ENCODE measurements at regions not wholly inside any gene's neighbourhood (a gene's known extent, or its start where the extent isn't known, plus 50 kb on each side); places are given as distances from the start of the nearest gene placed in this dataset.
"Not testable (repeated sequence)": the region's sequence is repeated elsewhere in the genome, so short reads cannot be mapped to it uniquely, and the experiment has no call there.

GRCh38 chr20:12838261-12838866 is 170.4 kb upstream of the SPTLC3 start:
- no peak for DNase-seq

- DNase-seq, result no peak
Measured at GRCh38 chr20:12847872-12848271, 160.9 kb upstream of the SPTLC3 start.

GRCh38 chr20:12849225-12849910 is 159.4 kb upstream of the SPTLC3 start:
- DNase-seq, result no peak

- DNase-seq, result not testable (repeated sequence)
Measured at GRCh38 chr20:12857643-12858042, 151.1 kb upstream of the SPTLC3 start.

GRCh38 chr20:12860619-12861247 is 148.0 kb upstream of the SPTLC3 start:
- DNase-seq, result no peak

DNA sequence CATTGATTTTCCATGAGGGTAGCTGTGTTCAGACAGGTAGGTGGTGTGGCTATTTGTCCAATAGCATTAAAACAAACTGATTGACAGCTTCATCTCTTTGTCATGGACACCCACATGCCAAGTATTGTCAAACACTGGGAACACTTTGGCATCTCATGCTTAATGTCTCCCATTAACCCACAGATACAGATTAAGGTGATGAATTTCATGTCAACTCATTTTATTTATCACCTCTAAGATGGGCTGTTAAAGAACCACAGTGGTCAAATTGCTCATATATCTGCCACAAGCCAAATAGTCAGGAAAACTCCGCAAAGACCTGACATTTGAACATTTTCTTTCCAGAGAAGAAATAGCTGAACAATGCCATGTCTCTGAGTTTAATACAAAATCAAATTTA is 139.1 kb upstream of the SPTLC3 start:
- no peak for DNase-seq

DNA sequence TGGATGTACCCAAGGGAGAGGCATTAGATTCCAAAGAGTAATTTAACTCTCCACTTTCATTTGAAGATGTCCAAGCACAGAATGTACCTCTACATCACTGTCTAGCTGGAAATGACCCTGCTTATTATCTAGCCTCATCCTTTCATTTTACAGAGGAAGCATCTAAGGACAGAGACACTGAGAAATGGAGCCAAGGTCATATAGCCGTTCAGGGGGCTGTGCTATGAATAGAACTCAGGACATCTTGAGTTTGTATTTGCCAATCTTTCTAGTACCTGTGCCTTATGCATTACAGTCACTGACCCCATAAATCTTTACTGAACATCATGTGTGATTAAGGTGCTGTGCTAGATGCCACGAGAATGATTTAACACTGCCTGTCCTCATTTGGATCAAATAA is 138.2 kb upstream of the SPTLC3 start:
- no peak for DNase-seq

- no peak for DNase-seq
Measured at GRCh38 chr20:12874933-12875332, 133.8 kb upstream of the SPTLC3 start.

- DNase-seq, result no peak
Measured at GRCh38 chr20:12875510-12875909, 133.3 kb upstream of the SPTLC3 start.

DNA sequence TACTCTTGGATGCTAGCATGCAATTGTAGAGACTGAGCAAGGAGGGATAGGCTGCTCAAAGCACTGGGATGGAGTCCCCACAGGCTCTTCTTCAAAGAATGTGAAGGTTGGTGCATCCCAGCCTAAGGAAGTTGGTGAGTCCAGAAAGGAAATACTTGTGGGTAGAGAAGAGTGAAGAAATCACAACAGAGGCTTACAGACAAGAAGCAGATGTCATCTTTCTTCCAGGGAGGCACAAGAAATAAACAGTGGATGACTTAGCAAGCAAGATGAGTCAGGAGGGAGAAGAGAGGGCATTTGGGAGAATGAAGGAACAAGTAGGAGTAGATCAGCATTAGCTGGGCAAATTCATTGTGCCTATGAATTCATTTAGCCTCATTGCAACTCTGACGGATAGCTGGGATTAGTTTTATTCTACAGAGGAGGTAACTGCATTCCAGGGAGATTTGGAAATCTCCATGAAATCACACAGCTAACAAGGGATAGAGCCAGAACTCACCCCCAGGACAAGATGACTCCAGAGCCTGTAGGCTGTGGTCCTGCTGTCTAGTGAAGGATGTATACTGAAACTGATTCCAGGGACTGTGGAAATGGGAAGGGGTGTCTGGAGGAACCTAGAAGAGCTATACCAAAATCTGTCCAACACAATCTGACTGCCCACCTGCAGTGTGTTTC is 125.8 kb upstream of the SPTLC3 start:
- DNase-seq, result no peak

DNA sequence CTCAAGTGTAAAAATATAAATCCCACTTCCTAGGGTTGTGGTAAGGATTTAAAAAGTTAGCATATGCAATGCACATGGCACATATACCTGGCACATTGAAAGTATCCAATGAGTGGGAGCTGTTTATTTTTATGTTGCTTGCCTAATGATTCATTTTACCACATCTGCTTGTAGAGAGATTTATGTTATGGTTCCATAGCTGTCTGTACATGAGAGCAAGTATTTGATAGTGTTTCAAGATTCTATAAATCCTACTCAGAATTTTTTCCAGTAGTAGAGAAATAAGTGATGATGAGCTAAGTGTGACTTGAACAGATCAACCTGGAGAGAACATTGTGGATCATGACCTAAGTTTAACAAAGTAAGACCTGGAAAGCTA is 125.3 kb upstream of the SPTLC3 start:
- no peak for DNase-seq

DNA sequence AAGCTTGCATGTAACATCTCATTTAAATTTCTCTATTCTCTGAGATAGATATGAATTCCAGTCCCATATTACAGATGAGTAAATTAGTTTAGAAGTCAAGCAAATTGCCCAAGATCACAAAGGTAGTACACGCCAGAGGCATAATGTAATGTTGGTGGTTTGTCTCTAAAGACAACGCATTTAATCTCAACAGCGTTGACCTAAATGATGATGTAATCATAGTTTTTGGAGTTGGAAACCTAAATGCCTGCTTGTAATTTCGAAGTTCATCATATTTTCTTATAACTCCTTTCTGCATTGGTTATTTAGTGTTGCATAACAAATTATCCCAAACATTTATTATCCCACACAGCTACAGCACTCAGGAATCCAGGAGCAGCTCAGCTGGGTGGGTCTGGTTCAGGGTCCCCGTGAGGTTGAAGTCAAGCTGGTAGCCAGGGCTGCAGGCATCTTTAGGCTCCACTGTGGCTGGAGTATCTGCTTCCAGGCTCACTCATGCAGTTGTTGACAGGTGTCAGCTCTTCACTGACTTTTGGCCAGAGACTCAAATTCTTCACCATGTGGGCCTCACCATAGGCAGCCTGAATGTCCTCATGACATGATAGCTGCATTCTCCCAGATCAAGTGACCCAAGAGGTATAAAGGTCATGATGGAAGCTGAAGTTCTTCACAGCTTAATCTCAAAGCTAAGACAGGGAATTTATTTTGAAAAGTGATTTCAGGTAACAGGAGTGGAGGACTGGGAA is 122.0 kb upstream of the SPTLC3 start:
- no peak for DNase-seq

GRCh38 chr20:12891643-12892042 is 117.1 kb upstream of the SPTLC3 start:
- DNase-seq, result no peak

DNA sequence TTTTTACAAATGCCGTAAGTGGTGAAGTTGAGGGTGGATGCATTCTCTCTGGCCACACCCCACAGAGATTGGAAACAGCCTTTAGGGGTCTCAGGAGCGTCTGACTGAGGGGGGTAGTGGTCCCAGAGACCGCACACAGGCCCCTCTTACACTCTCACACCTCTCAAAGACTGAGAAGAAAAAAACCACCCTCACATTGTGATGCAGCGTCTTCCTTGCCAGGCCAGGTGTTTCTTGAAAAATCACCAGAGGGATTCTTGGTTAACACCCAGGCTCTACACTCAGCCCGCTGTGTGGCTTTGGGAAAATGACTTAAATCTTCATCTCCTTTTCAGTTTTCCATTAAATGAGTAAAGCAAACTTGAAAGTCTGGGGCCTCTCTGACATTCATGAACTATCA is 115.8 kb upstream of the SPTLC3 start:
- no peak for DNase-seq

DNA sequence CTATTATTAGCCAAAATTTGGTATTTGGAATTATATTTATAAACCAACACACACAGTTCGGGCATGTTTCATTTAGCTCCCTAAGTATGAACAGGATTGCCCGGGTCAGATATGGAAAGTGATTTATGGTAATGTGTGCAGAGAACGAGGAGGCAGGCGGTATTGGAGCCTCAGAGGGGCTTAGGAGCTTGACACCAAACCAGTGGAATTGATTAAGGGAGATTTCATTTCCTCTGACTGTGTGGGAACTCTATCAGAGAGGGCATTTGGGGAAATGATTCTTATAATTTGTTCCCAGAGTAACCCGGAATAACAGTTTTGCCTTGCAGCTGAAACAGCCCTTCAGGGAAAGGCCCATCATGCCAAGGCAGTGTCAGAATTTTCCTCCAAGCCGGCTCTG is 115.1 kb upstream of the SPTLC3 start:
- DNase-seq, result no peak

DNA sequence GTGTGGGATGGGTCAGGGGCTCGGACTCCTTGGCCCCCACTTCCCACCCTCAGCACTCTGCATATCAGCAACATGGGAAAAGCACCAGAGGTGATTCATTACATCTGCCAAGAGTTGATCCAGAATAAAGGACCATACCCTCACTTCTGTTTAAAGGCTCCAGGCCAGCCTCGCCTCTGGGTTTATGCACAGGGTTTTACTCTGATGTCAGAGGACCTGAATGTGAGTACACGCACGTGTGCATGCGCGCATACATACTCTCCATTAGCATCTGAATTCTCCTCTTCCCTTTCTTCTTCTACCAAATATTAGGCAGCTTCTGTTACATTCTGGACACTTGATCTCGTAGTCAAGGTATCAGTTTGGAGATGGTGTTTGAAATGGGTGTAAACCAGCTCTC is 114.7 kb upstream of the SPTLC3 start:
- DNase-seq, result no peak

- no peak for DNase-seq
Measured at GRCh38 chr20:12896180-12896579, 112.6 kb upstream of the SPTLC3 start.

GRCh38 chr20:12902992-12903391 is 105.8 kb upstream of the SPTLC3 start:
- no peak for DNase-seq

- DNase-seq, result no peak
Measured at GRCh38 chr20:12906361-12906760, 102.4 kb upstream of the SPTLC3 start.

DNA sequence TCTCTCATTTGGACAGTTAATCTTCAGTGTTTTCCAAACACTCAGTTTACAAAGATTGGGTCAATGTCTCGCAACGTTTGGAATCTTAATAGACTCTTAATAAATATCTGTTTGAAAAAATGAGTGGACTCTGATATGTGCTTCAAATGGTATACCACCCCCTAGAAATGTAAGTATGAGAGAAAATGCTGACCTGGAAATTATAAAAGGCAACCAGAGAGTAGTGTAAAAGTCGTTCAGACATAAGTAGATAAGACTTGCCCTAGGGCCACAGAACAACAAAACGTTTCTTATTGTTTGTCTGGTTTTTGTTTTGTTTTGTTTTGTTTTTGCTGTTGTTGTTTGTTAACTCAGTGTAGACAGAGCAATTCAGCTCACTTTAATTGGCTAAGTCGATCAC is 97.4 kb upstream of the SPTLC3 start:
- no peak for DNase-seq

- no peak for DNase-seq
Measured at GRCh38 chr20:12913781-12914443, 94.9 kb upstream of the SPTLC3 start.

DNA sequence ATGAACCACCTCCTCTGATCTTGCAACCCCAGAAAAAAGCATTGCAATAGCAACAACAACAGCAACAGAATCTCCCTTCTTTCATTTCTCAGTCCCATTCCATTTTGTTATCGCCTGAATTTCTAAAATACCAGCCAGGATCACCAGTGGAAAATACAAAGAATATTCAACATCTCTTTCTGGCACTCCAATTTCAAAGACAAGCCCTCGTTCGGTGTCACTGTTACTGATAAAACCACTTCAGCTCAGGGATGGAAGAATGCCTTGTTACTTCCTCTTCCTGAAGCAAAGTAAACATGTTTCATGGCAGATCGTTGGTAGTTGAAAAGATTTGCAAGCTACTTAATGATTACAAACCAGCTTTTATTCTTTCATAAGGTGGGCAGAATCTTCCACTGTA is 94.0 kb upstream of the SPTLC3 start:
- DNase-seq, result no peak

GRCh38 chr20:12916699-12917098 is 92.1 kb upstream of the SPTLC3 start:
- no peak for DNase-seq

All from NCI-H1105 (cell line).